GM20000 (cell line): ENCODE measurements at regions not wholly inside any gene's neighbourhood (a gene's known extent, or its start where the extent isn't known, plus 50 kb on each side); places are given as distances from the start of the nearest gene placed in this dataset.

Experiments
- DNase-seq: peaks from one replicate; pipeline ENCODE4 v3.0.0; 2012; ENCODE audit warnings: low spot score
- CTCF ChIP-seq: IDR thresholded peaks from 2 replicates; pipeline ENCODE4 v1.5.1; 2012; ENCODE audit warnings: mild to moderate bottlenecking, control low read depth; ENCODE audit errors: extremely low read depth, missing control alignments

- no peak for DNase-seq
- TF ChIP-seq CTCF = no peak
Observed at GRCh38 chr4:115770046-115770543, 656.7 kb upstream of the NDST4 start.

- no peak for TF ChIP-seq CTCF
- DNase-seq = no peak
Observed at GRCh38 chr4:115769396-115769795, 656.0 kb upstream of the NDST4 start.

GRCh38 chr4:115763051-115763450 is 649.6 kb upstream of the NDST4 start:
- no peak for TF ChIP-seq CTCF
- DNase-seq = no peak

- DNase-seq = no peak
Observed at GRCh38 chr4:115759231-115759630, 645.8 kb upstream of the NDST4 start.

GRCh38 chr4:115749404-115749803 is 636.0 kb upstream of the NDST4 start:
- no peak for DNase-seq
- TF ChIP-seq CTCF = no peak

More at GRCh38 chr4:115759231-115759630, 645.8 kb upstream of the NDST4 start:
- no peak for TF ChIP-seq CTCF

- no peak for DNase-seq
- TF ChIP-seq CTCF = no peak
Observed at GRCh38 chr4:115740806-115741205, 627.4 kb upstream of the NDST4 start.

- no peak for TF ChIP-seq CTCF
- DNase-seq = no peak
Observed at GRCh38 chr4:115729739-115730266, 616.4 kb upstream of the NDST4 start.
